ENCODE measurements at regions not wholly inside any gene's neighbourhood (a gene's known extent, or its start where the extent isn't known, plus 50 kb on each side); places are given as distances from the start of the nearest gene placed in this dataset.

GRCh38 chr13:50280441-50280937 is 265.2 kb downstream of the KCNRG start:
- TF ChIP-seq CTCF (IDR thresholded peaks at IDR 0.05) (no peak), POLR2A (IDR thresholded peaks at IDR 0.05) (no peak)

All from lower leg skin (tissue), 3 donors.